ENCODE measurements at regions not wholly inside any gene's neighbourhood (a gene's known extent, or its start where the extent isn't known, plus 50 kb on each side); places are given as distances from the start of the nearest gene placed in this dataset.

GRCh38 chr11:98130117-98130625, 890.6 kb upstream of the CNTN5 start (continued):
- TF ChIP-seq EGR1 (IDR thresholded peaks at IDR 0.05; ENCODE audit: borderline replicate concordance in 1 of 2, low read depth in 2 of 2, low read length in 2 of 2) (no peak), MLLT1 (IDR thresholded peaks at IDR 0.05) (no peak), RUNX3 (IDR thresholded peaks at IDR 0.05; ENCODE audit: low read length) (no peak), POU2F2 (IDR thresholded peaks at IDR 0.05; ENCODE audit: borderline replicate concordance, low read depth, low read length) (no peak), NBN (IDR thresholded peaks at IDR 0.05) (no peak), RBBP5 (conservative IDR thresholded peaks at IDR 0.05) (no peak), HDGF (IDR thresholded peaks at IDR 0.05) (no peak)

- intact Hi-C loops (cut with micrococcal nuclease; ENCODE audit: unreplicated experiment) (no loop called here), in situ Hi-C loops (cut with MboI) (no loop called here)
- Histone ChIP-seq H3K9me3 (replicated peaks; ENCODE audit: control insufficient read depth, insufficient read depth, low read length) (no peaks in the 10 kb centered on the region), H3K4me1 (ENCODE audit: control insufficient read depth, insufficient read depth, low read length) (no peaks in the 10 kb centered on the region), H3K9ac (ENCODE audit: control insufficient read depth, insufficient read depth, low read length) (no peak overlapping the region), H3K27ac (ENCODE audit: control insufficient read depth, insufficient read depth) (no peak overlapping the region), H2AFZ (ENCODE audit: control insufficient read depth, low read depth, low read length) (no peak overlapping the region), H3K79me2 (ENCODE audit: control insufficient read depth, insufficient read depth, low read length) (no peaks in the 10 kb centered on the region), H3K4me2 (ENCODE audit: control insufficient read depth, insufficient read depth) (no peak overlapping the region), H3K36me3 (ENCODE audit: control insufficient read depth in 2 of 2, insufficient read depth in 2 of 2, low read length in 1 of 2) (no peaks in the 10 kb centered on the region), H4K20me1 (ENCODE audit: control insufficient read depth, insufficient read depth) (no peaks in the 10 kb centered on the region), H3K27me3 (replicated peaks in 1 of 2; ENCODE audit: control insufficient read depth in 2 of 2, insufficient read depth in 2 of 2, low read length in 1 of 2) (no peaks in the 10 kb centered on the region), H3K4me3 (no peak overlapping the region)
- FAIRE-seq: no peak
- POLR2A ChIA-PET: no interaction called here
- SMC1A ChIA-PET (ENCODE audit: uncharacterized antibody, unreplicated experiment): no interaction called here
- TF ChIP-seq JUNB (IDR thresholded peaks at IDR 0.05) (no peak), SPI1 (IDR thresholded peaks at IDR 0.05; ENCODE audit: borderline replicate concordance, insufficient read depth, low read depth, low read length) (peak; percentile 37; the same call in 1 of the 2 replicates)
- RAD21 ChIA-PET (ENCODE audit: unreplicated experiment): no interaction called here
- ATAC-seq: no peak
- CTCF ChIA-PET: no interaction called here
- 0% methylated on average over 1 of the region's 1 CpG for WGBS (ENCODE audit: insufficient coverage, insufficient replicate concordance, low lambda C conversion rate, missing lambda C conversion rate)
- BruUV-seq (replicated peaks): no TSS peak
- DNase-seq (ENCODE audit: low read depth, low spot score): no peak
Observed at GRCh38 chr11:98136357-98136756, 884.4 kb upstream of the CNTN5 start.

Data from GM12878 (cell line).